ENCODE measurements at regions not wholly inside any gene's neighbourhood (a gene's known extent, or its start where the extent isn't known, plus 50 kb on each side); places are given as distances from the start of the nearest gene placed in this dataset.

GRCh38 chr1:34331020-34331926 is 154.6 kb downstream of the C1orf94 start:
- no peak for FAIRE-seq

GRCh38 chr1:34332996-34333395 is 156.3 kb downstream of the C1orf94 start:
- no peak for FAIRE-seq

GRCh38 chr1:34338871-34339270 is 162.2 kb downstream of the C1orf94 start:
- no peak for FAIRE-seq

- FAIRE-seq, result no peak
These were observed 165.2 kb downstream of the C1orf94 start for GRCh38 chr1:34341896-34342295.

- FAIRE-seq, result no peak
These were observed 165.6 kb downstream of the C1orf94 start for GRCh38 chr1:34342334-34342733.

- no peak for FAIRE-seq
These were observed 169.4 kb downstream of the C1orf94 start for GRCh38 chr1:34346128-34346527.

- FAIRE-seq, result no peak
These were observed 176.7 kb downstream of the C1orf94 start for GRCh38 chr1:34353409-34353808.

GRCh38 chr1:34354367-34354766 is 177.7 kb downstream of the C1orf94 start:
- no peak for FAIRE-seq

GRCh38 chr1:34356853-34357252 is 180.1 kb downstream of the C1orf94 start:
- FAIRE-seq, result no peak

GRCh38 chr1:34358636-34359035 is 181.9 kb downstream of the C1orf94 start:
- no peak for FAIRE-seq

- no peak for FAIRE-seq
These were observed 182.7 kb downstream of the C1orf94 start for GRCh38 chr1:34359411-34359810.

GRCh38 chr1:34360574-34360973 is 183.9 kb downstream of the C1orf94 start:
- no peak for FAIRE-seq

- no peak for FAIRE-seq
These were observed 184.4 kb downstream of the C1orf94 start for GRCh38 chr1:34361121-34361520.

GRCh38 chr1:34361781-34362357 is 185.2 kb downstream of the C1orf94 start:
- no peak for FAIRE-seq

GRCh38 chr1:34362949-34363348 is 186.2 kb downstream of the C1orf94 start:
- FAIRE-seq, result no peak

- no peak for FAIRE-seq
These were observed 186.7 kb downstream of the C1orf94 start for GRCh38 chr1:34363447-34363846.

- FAIRE-seq, result no peak
These were observed 187.2 kb downstream of the C1orf94 start for GRCh38 chr1:34363915-34364314.

GRCh38 chr1:34364376-34364775 is 187.7 kb downstream of the C1orf94 start:
- no peak for FAIRE-seq

- FAIRE-seq, result no peak
These were observed 188.6 kb downstream of the C1orf94 start for GRCh38 chr1:34365295-34365694.

GRCh38 chr1:34366875-34367624 is 190.3 kb downstream of the C1orf94 start:
- no peak for FAIRE-seq

- FAIRE-seq, result no peak
These were observed 191.2 kb downstream of the C1orf94 start for GRCh38 chr1:34367954-34368353.

GRCh38 chr1:34369701-34370455 is 193.2 kb downstream of the C1orf94 start:
- no peak for FAIRE-seq

- FAIRE-seq, result no peak
These were observed 194.0 kb downstream of the C1orf94 start for GRCh38 chr1:34370748-34371147.
